ENCODE measurements at regions not wholly inside any gene's neighbourhood (a gene's known extent, or its start where the extent isn't known, plus 50 kb on each side); places are given as distances from the start of the nearest gene placed in this dataset.

GRCh38 chr10:105726149-105726548, 1085.1 kb downstream of the SORCS3 start:
- 97% methylated on average over 3 of the region's 3 CpGs; no CpG with 5 or more reads in 1 of the 2 experiments for WGBS, 2 experiments (ENCODE audit: extremely low coverage in 1 of 2, insufficient coverage in 1 of 2, insufficient read length in 1 of 2, insufficient replicate concordance in 2 of 2, low coverage in 1 of 2, low lambda C conversion rate in 2 of 2, missing lambda C conversion rate in 1 of 2)
- Histone ChIP-seq H3K79me2 (ENCODE audit: control insufficient read depth in 1 of 2, insufficient read depth in 2 of 2, low read length in 2 of 2) (no peaks in the 10 kb centered on the region), H4K91ac (replicated peaks; ENCODE audit: insufficient read length, low read length) (no peak overlapping the region), H3K4ac (replicated peaks; ENCODE audit: insufficient read length, low read depth, low read length) (no peak overlapping the region), H3K9me3 (ENCODE audit: insufficient read depth in 2 of 2, low read depth in 1 of 2, low read length in 1 of 2) (no peaks in the 10 kb centered on the region), H2BK20ac (ENCODE audit: low read length) (no peak overlapping the region), H3K18ac (ENCODE audit: extremely low read depth, low read length) (no peak overlapping the region), H4K5ac (ENCODE audit: insufficient read length, low read depth, low read length) (no peak overlapping the region), H3K79me1 (ENCODE audit: low read depth, low read length) (no peaks in the 10 kb centered on the region), H3K27ac (ENCODE audit: low read depth, low read length) (no peak overlapping the region), H2AFZ (ENCODE audit: low read length) (no peak overlapping the region), H4K8ac (ENCODE audit: extremely low read depth, insufficient read depth, low read length) (no peak overlapping the region), H2BK15ac (ENCODE audit: low read length) (no peak overlapping the region), H2BK5ac (ENCODE audit: low read depth, low read length) (no peak overlapping the region), H3K36me3 (ENCODE audit: control insufficient read depth in 2 of 4, insufficient read depth in 4 of 4, low read length in 3 of 4) (no peaks in the 10 kb centered on the region), H3K9ac (replicated peaks in 1 of 4; ENCODE audit: extremely low read depth in 1 of 4, low read depth in 3 of 4, low read length in 3 of 4) (no peak overlapping the region), H3K23ac (ENCODE audit: insufficient read length) (no peak overlapping the region), H2BK120ac (replicated peaks; ENCODE audit: low read depth, low read length) (no peak overlapping the region), H3K4me1 (replicated peaks in 1 of 4; ENCODE audit: control insufficient read depth in 3 of 4, insufficient read depth in 4 of 4, low read length in 3 of 4) (peaks cover 0 to 3% (median 0%) of the 10 kb centered on the region in 4 experiments; a peak in 3 of 7 replicates), H3K14ac (ENCODE audit: insufficient read length) (no peak overlapping the region), H3K4me2 (ENCODE audit: insufficient read depth in 1 of 2, low read depth in 2 of 2, low read length in 2 of 2) (no peak overlapping the region; a peak in 1 of 4 replicates), H3K56ac (replicated peaks; ENCODE audit: insufficient read length, low read depth, low read length) (no peak overlapping the region), H2AK5ac (ENCODE audit: low read depth, low read length) (no peak overlapping the region), H3K4me3 (ENCODE audit: extremely low read depth in 1 of 4, insufficient read depth in 2 of 4, low read depth in 3 of 4, low read length in 4 of 4) (no peak overlapping the region), H2BK12ac (ENCODE audit: low read depth, low read length) (no peak overlapping the region), H3K23me2 (ENCODE audit: low read depth, low read length) (no peaks in the 10 kb centered on the region; the same call in 1 of the 2 replicates), H4K20me1 (replicated peaks in 1 of 2; ENCODE audit: control insufficient read depth in 1 of 2, insufficient read depth in 2 of 2, low read length in 2 of 2) (no peaks in the 10 kb centered on the region), H3K27me3 (replicated peaks in 1 of 4; ENCODE audit: control insufficient read depth in 3 of 4, extremely low read depth in 1 of 4, insufficient read depth in 3 of 4, low read length in 3 of 4) (no peaks in the 10 kb centered on the region)
- DNase-seq (ENCODE audit: low read depth in 1 of 2, low spot score in 2 of 2) (no peak), FAIRE-seq (no peak)
- POLR2A ChIA-PET (ENCODE audit: partially characterized antibody): no interaction called here
- CTCF ChIA-PET (ENCODE audit: partially characterized antibody): no interaction called here
- TF ChIP-seq ATF3 (IDR thresholded peaks at IDR 0.05; ENCODE audit: insufficient read depth, low read depth, low read length) (no peak), SIRT6 (IDR thresholded peaks at IDR 0.05; ENCODE audit: low read length) (no peak), CREB1 (IDR thresholded peaks at IDR 0.05) (no peak), TCF12 (IDR thresholded peaks at IDR 0.05; ENCODE audit: low read depth, low read length) (no peak), NANOG (IDR thresholded peaks at IDR 0.05; ENCODE audit: insufficient read depth, low read depth, low read length, poor library complexity, severe bottlenecking) (no peak)
